ENCODE measurements at regions not wholly inside any gene's neighbourhood (a gene's known extent, or its start where the extent isn't known, plus 50 kb on each side); places are given as distances from the start of the nearest gene placed in this dataset.

- H3K4me1 ChIP-seq (ENCODE audit: control insufficient read depth in 3 of 3, insufficient read depth in 3 of 3, low read length in 3 of 3): peaks cover 3 to 6% (median 5%) of the 10 kb centered on the region in 3 donors
- H3K9ac ChIP-seq (ENCODE audit: low read depth in 1 of 3, low read length in 3 of 3): no peak overlapping the region
- no peaks in the 10 kb centered on the region for H3K9me3 ChIP-seq (ENCODE audit: control insufficient read depth in 3 of 3, low read length in 3 of 3)
- H3K27me3 ChIP-seq (ENCODE audit: control insufficient read depth in 3 of 3, insufficient read depth in 3 of 3, low read length in 3 of 3): no peaks in the 10 kb centered on the region
- no peak overlapping the region for H3K4me3 ChIP-seq (ENCODE audit: low read length in 3 of 3)
- H3K27ac ChIP-seq (ENCODE audit: low read depth, low read length): no peak overlapping the region
- H3K36me3 ChIP-seq (ENCODE audit: control insufficient read depth in 3 of 3, insufficient read depth in 3 of 3, low read length in 3 of 3): no peaks in the 10 kb centered on the region
These were observed 108.7 kb downstream of the P2RY1 start for GRCh38 chr3:152943645-152944044.

- peaks cover 3 to 6% (median 5%) of the 10 kb centered on the region in 3 donors for H3K4me1 ChIP-seq (ENCODE audit: control insufficient read depth in 3 of 3, insufficient read depth in 3 of 3, low read length in 3 of 3)
- H3K4me3 ChIP-seq (ENCODE audit: low read length in 3 of 3): no peak overlapping the region
- H3K9ac ChIP-seq (ENCODE audit: low read depth in 1 of 3, low read length in 3 of 3): no peak overlapping the region
- no peaks in the 10 kb centered on the region for H3K9me3 ChIP-seq (ENCODE audit: control insufficient read depth in 3 of 3, low read length in 3 of 3)
- no peaks in the 10 kb centered on the region for H3K27me3 ChIP-seq (ENCODE audit: control insufficient read depth in 3 of 3, insufficient read depth in 3 of 3, low read length in 3 of 3)
- no peaks in the 10 kb centered on the region for H3K36me3 ChIP-seq (ENCODE audit: control insufficient read depth in 3 of 3, insufficient read depth in 3 of 3, low read length in 3 of 3)
- no peak overlapping the region for H3K27ac ChIP-seq (ENCODE audit: low read depth, low read length)
These were observed 109.7 kb downstream of the P2RY1 start for GRCh38 chr3:152944671-152945070.

GRCh38 chr3:152945556-152945955 is 110.6 kb downstream of the P2RY1 start:
- no peak overlapping the region for H3K27ac ChIP-seq (ENCODE audit: low read depth, low read length)
- peaks cover 3 to 6% (median 5%) of the 10 kb centered on the region in 3 donors for H3K4me1 ChIP-seq (ENCODE audit: control insufficient read depth in 3 of 3, insufficient read depth in 3 of 3, low read length in 3 of 3)
- H3K9me3 ChIP-seq (ENCODE audit: control insufficient read depth in 3 of 3, low read length in 3 of 3): no peaks in the 10 kb centered on the region
- no peaks in the 10 kb centered on the region for H3K36me3 ChIP-seq (ENCODE audit: control insufficient read depth in 3 of 3, insufficient read depth in 3 of 3, low read length in 3 of 3)
- H3K9ac ChIP-seq (ENCODE audit: low read depth in 1 of 3, low read length in 3 of 3): no peak overlapping the region
- H3K27me3 ChIP-seq (ENCODE audit: control insufficient read depth in 3 of 3, insufficient read depth in 3 of 3, low read length in 3 of 3): no peaks in the 10 kb centered on the region
- no peak overlapping the region for H3K4me3 ChIP-seq (ENCODE audit: low read length in 3 of 3)

GRCh38 chr3:152957491-152957890 is 122.6 kb downstream of the P2RY1 start:
- no peak overlapping the region for H3K9ac ChIP-seq (ENCODE audit: low read depth in 1 of 3, low read length in 3 of 3)
- no peaks in the 10 kb centered on the region for H3K4me1 ChIP-seq (ENCODE audit: control insufficient read depth in 3 of 3, insufficient read depth in 3 of 3, low read length in 3 of 3)
- H3K27ac ChIP-seq (ENCODE audit: low read depth, low read length): no peak overlapping the region
- H3K9me3 ChIP-seq (ENCODE audit: control insufficient read depth in 3 of 3, low read length in 3 of 3): no peaks in the 10 kb centered on the region
- H3K4me3 ChIP-seq (ENCODE audit: low read length in 3 of 3): no peak overlapping the region
- no peaks in the 10 kb centered on the region for H3K36me3 ChIP-seq (ENCODE audit: control insufficient read depth in 3 of 3, insufficient read depth in 3 of 3, low read length in 3 of 3)
- no peaks in the 10 kb centered on the region for H3K27me3 ChIP-seq (ENCODE audit: control insufficient read depth in 3 of 3, insufficient read depth in 3 of 3, low read length in 3 of 3)

GRCh38 chr3:152959307-152959706 is 124.4 kb downstream of the P2RY1 start:
- Histone ChIP-seq H3K27ac (ENCODE audit: low read depth, low read length) (no peak overlapping the region), H3K27me3 (ENCODE audit: control insufficient read depth in 3 of 3, insufficient read depth in 3 of 3, low read length in 3 of 3) (no peaks in the 10 kb centered on the region), H3K9ac (ENCODE audit: low read depth in 1 of 3, low read length in 3 of 3) (no peak overlapping the region), H3K9me3 (ENCODE audit: control insufficient read depth in 3 of 3, low read length in 3 of 3) (no peaks in the 10 kb centered on the region), H3K4me3 (ENCODE audit: low read length in 3 of 3) (no peak overlapping the region), H3K4me1 (ENCODE audit: control insufficient read depth in 3 of 3, insufficient read depth in 3 of 3, low read length in 3 of 3) (no peaks in the 10 kb centered on the region), H3K36me3 (ENCODE audit: control insufficient read depth in 3 of 3, insufficient read depth in 3 of 3, low read length in 3 of 3) (no peaks in the 10 kb centered on the region)

GRCh38 chr3:152960684-152961083 is 125.8 kb downstream of the P2RY1 start:
- H3K9ac ChIP-seq (ENCODE audit: low read depth in 1 of 3, low read length in 3 of 3): no peak overlapping the region
- H3K27me3 ChIP-seq (ENCODE audit: control insufficient read depth in 3 of 3, insufficient read depth in 3 of 3, low read length in 3 of 3): no peaks in the 10 kb centered on the region
- H3K4me1 ChIP-seq (ENCODE audit: control insufficient read depth in 3 of 3, insufficient read depth in 3 of 3, low read length in 3 of 3): no peaks in the 10 kb centered on the region
- no peak overlapping the region for H3K4me3 ChIP-seq (ENCODE audit: low read length in 3 of 3)
- H3K36me3 ChIP-seq (ENCODE audit: control insufficient read depth in 3 of 3, insufficient read depth in 3 of 3, low read length in 3 of 3): no peaks in the 10 kb centered on the region
- no peak overlapping the region for H3K27ac ChIP-seq (ENCODE audit: low read depth, low read length)
- H3K9me3 ChIP-seq (ENCODE audit: control insufficient read depth in 3 of 3, low read length in 3 of 3): no peaks in the 10 kb centered on the region

- Histone ChIP-seq H3K4me1 (ENCODE audit: control insufficient read depth in 3 of 3, insufficient read depth in 3 of 3, low read length in 3 of 3) (no peaks in the 10 kb centered on the region), H3K4me3 (ENCODE audit: low read length in 3 of 3) (no peak overlapping the region), H3K9ac (ENCODE audit: low read depth in 1 of 3, low read length in 3 of 3) (no peak overlapping the region), H3K27ac (ENCODE audit: low read depth, low read length) (no peak overlapping the region), H3K36me3 (ENCODE audit: control insufficient read depth in 3 of 3, insufficient read depth in 3 of 3, low read length in 3 of 3) (no peaks in the 10 kb centered on the region), H3K27me3 (ENCODE audit: control insufficient read depth in 3 of 3, insufficient read depth in 3 of 3, low read length in 3 of 3) (no peaks in the 10 kb centered on the region), H3K9me3 (ENCODE audit: control insufficient read depth in 3 of 3, low read length in 3 of 3) (no peaks in the 10 kb centered on the region)
These were observed 126.4 kb downstream of the P2RY1 start for GRCh38 chr3:152961323-152961722.

- no peak overlapping the region for H3K4me3 ChIP-seq (ENCODE audit: low read length in 3 of 3)
- H3K4me1 ChIP-seq (ENCODE audit: control insufficient read depth in 3 of 3, insufficient read depth in 3 of 3, low read length in 3 of 3): no peaks in the 10 kb centered on the region
- H3K36me3 ChIP-seq (ENCODE audit: control insufficient read depth in 3 of 3, insufficient read depth in 3 of 3, low read length in 3 of 3): no peaks in the 10 kb centered on the region
- no peak overlapping the region for H3K9ac ChIP-seq (ENCODE audit: low read depth in 1 of 3, low read length in 3 of 3)
- H3K9me3 ChIP-seq (ENCODE audit: control insufficient read depth in 3 of 3, low read length in 3 of 3): peaks cover 0 to 6% (median 0%) of the 10 kb centered on the region in 3 donors
- H3K27ac ChIP-seq (ENCODE audit: low read depth, low read length): no peak overlapping the region
- no peaks in the 10 kb centered on the region for H3K27me3 ChIP-seq (ENCODE audit: control insufficient read depth in 3 of 3, insufficient read depth in 3 of 3, low read length in 3 of 3)
These were observed 130.1 kb downstream of the P2RY1 start for GRCh38 chr3:152964911-152965609.

- H3K9ac ChIP-seq (ENCODE audit: low read depth in 1 of 3, low read length in 3 of 3): no peak overlapping the region
- H3K4me1 ChIP-seq (ENCODE audit: control insufficient read depth in 3 of 3, insufficient read depth in 3 of 3, low read length in 3 of 3): no peaks in the 10 kb centered on the region
- no peaks in the 10 kb centered on the region for H3K27me3 ChIP-seq (ENCODE audit: control insufficient read depth in 3 of 3, insufficient read depth in 3 of 3, low read length in 3 of 3)
- H3K4me3 ChIP-seq (ENCODE audit: low read length in 3 of 3): no peak overlapping the region
- no peak overlapping the region for H3K27ac ChIP-seq (ENCODE audit: low read depth, low read length)
- no peaks in the 10 kb centered on the region for H3K36me3 ChIP-seq (ENCODE audit: control insufficient read depth in 3 of 3, insufficient read depth in 3 of 3, low read length in 3 of 3)
- peaks cover 0 to 6% (median 0%) of the 10 kb centered on the region in 3 donors for H3K9me3 ChIP-seq (ENCODE audit: control insufficient read depth in 3 of 3, low read length in 3 of 3)
These were observed 133.6 kb downstream of the P2RY1 start for GRCh38 chr3:152968388-152969024.

- Histone ChIP-seq H3K27me3 (ENCODE audit: control insufficient read depth in 3 of 3, insufficient read depth in 3 of 3, low read length in 3 of 3) (no peaks in the 10 kb centered on the region), H3K9ac (ENCODE audit: low read depth in 1 of 3, low read length in 3 of 3) (no peak overlapping the region), H3K4me3 (ENCODE audit: low read length in 3 of 3) (no peak overlapping the region), H3K9me3 (ENCODE audit: control insufficient read depth in 3 of 3, low read length in 3 of 3) (peaks cover 0 to 6% (median 0%) of the 10 kb centered on the region in 3 donors), H3K4me1 (ENCODE audit: control insufficient read depth in 3 of 3, insufficient read depth in 3 of 3, low read length in 3 of 3) (no peaks in the 10 kb centered on the region), H3K27ac (ENCODE audit: low read depth, low read length) (no peak overlapping the region), H3K36me3 (ENCODE audit: control insufficient read depth in 3 of 3, insufficient read depth in 3 of 3, low read length in 3 of 3) (no peaks in the 10 kb centered on the region)
These were observed 134.8 kb downstream of the P2RY1 start for GRCh38 chr3:152969557-152970300.

Data from skeletal muscle tissue (tissue), 3 donors.